ENCODE measurements at regions not wholly inside any gene's neighbourhood (a gene's known extent, or its start where the extent isn't known, plus 50 kb on each side); places are given as distances from the start of the nearest gene placed in this dataset.

GRCh38 chr18:27778925-27779324, 398.0 kb downstream of the CDH2 start:
- no peak for ATAC-seq
- intact Hi-C loops (cut with DNase I, micrococcal nuclease), result no loop called here
- no peak for DNase-seq

DNA sequence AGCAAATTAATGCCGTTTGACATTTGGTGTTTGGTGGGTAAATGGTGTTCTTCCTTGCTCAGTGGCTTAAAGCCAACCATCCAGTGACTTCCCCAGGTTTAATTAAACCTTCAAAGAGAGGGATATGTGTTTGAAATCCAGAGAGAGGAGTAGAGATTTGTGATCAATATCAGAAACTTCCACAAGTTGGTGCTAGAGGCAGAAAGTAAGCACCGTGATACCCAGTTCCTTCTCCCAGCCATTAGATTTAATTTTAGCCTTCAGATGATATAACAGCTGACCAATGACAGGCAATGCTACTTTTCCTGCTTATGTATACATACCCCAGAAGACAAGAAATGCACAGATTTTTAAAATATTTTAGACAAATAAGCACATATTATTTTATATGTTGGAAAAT, 398.5 kb downstream of the CDH2 start:
- DNase-seq (no peak), ATAC-seq (no peak)
- intact Hi-C loops (cut with DNase I, micrococcal nuclease), result no loop called here

DNA sequence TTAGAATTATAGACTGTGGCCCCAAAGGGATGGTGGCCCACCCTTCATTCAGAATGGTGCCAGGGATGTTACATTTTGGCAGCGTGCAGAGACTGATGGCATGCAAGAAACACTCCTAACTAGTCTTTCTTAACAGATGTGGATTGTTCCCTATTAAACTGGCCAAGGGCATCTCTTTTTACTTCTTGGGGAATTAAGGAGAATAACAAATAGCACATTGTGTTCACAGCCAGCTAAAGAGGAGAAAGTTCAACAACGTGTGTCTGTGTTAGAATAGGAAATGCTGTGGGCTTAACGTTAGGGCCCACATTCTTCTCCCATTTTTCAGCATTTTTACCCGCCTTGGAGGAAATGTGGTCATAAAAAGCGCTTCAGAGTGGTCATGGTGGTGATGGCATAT, 404.8 kb downstream of the CDH2 start:
- ATAC-seq, result no peak
- no peak for DNase-seq
- intact Hi-C loops (cut with DNase I, micrococcal nuclease), result no loop called here

DNA sequence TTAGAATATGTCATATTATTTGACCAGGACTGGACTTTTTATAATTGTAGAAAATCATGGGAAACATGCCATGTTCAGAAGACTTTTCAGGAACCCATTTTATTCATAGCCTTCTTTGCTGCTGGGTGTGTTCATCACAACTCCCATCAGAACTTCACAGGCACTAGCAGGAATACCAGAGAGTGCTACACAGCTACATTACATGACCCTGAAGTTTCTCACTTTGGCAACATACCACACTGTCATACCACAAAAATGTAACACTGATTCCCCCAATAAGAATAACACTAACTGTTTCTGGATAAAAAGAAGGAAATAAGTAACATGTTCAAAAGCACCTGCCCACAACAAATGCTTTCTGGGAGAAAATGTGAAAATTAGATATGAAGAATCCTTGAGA, 405.4 kb downstream of the CDH2 start:
- ATAC-seq, result no peak
- DNase-seq, result no peak
- intact Hi-C loops (cut with DNase I, micrococcal nuclease), result no loop called here

GRCh38 chr18:27769152-27769551, 407.8 kb downstream of the CDH2 start:
- DNase-seq (no peak), ATAC-seq (no peak)
- intact Hi-C loops (cut with DNase I, micrococcal nuclease), result no loop called here

GRCh38 chr18:27763936-27764335, 413.0 kb downstream of the CDH2 start:
- intact Hi-C loops (cut with DNase I, micrococcal nuclease), result no loop called here
- ATAC-seq, result no peak
- no peak for DNase-seq

GRCh38 chr18:27763341-27763740, 413.6 kb downstream of the CDH2 start:
- no peak for ATAC-seq
- no peak for DNase-seq
- intact Hi-C loops (cut with DNase I, micrococcal nuclease), result no loop called here

DNA sequence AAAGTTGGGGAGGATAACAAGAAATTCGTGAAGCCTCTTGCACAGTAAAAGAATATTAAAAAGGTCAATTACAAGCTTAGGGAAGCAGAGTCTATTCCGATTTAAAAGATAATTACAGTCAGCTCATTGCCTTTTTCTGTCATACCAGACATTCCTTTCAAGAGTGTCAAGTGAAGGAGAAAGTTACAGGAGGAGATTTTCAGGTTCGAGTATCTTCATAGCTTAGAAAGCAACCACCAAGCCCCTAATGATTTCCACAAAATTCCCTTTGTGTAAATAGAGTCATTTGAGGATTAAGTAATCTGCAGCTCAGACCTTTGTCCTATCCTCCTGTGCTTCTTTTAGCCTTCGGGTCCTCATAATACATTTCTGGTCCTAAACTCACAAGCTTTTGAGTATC, 414.9 kb downstream of the CDH2 start:
- ATAC-seq, result no peak
- intact Hi-C loops (cut with DNase I, micrococcal nuclease), result no loop called here
- DNase-seq, result no peak

DNA sequence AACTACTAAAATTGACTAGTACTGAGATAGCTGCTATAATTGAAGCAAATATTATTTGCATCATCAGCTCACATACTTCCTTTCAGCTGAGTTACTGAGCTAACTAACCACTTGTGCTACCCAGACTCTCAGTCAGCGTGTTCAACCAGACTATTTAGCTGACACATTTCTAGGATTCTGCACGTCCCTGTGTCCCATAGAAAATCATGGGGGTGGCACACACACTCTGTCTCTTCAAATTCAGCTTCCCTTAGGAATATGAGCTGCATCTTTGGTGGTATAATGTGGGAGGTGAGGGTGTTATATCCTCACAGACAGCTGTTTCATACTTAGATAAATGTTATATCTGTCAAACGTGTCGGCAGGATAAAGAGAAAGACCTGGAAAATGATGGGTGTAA, 424.0 kb downstream of the CDH2 start:
- intact Hi-C loops (cut with DNase I, micrococcal nuclease), result no loop called here
- DNase-seq, result no peak
- ATAC-seq, result no peak

DNA sequence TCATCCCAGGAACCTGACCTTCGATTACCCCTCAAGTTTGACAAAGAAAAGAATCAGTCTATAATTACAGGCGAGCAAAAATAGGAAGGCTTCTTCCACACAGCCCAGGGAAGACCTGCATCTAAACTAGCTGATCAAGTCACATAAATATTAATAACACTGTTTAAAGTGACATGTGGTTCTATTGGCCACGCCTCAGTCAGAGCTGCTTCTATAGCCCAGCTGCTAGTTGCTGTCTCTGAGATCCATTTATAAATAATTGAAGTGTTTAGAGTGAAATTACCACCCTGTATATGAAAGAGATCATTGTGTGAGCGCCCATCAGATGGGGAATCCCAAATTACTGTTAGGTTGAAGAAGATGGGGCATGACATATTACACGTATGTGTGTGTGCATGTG, 426.0 kb downstream of the CDH2 start:
- intact Hi-C loops (cut with DNase I, micrococcal nuclease), result no loop called here
- DNase-seq (no peak), ATAC-seq (no peak)

- DNase-seq, result no peak
- intact Hi-C loops (cut with DNase I, micrococcal nuclease), result no loop called here
- no peak for ATAC-seq
Observed at GRCh38 chr18:27750014-27750413, 426.9 kb downstream of the CDH2 start.

DNA sequence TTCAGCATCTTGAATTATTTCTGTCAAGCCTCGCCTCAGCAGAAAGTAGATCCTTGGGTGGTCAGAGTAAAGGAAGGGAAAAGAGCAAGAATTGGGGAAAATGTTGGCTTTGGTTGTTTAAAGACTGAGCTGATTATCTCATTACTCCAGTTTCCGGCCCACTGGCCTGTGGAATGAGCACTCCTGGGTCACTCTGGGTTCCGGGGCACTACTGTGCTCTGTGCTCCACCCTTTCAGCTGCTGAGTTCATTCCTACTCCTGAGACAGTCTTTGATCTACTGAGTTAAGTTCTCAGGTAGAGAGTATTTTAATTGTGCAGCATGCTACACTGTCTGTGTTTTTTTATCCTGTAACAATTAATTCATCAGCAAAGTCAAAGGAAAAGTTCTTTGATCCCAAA, 427.7 kb downstream of the CDH2 start:
- ATAC-seq, result no peak
- intact Hi-C loops (cut with DNase I, micrococcal nuclease), result no loop called here
- no peak for DNase-seq

DNA sequence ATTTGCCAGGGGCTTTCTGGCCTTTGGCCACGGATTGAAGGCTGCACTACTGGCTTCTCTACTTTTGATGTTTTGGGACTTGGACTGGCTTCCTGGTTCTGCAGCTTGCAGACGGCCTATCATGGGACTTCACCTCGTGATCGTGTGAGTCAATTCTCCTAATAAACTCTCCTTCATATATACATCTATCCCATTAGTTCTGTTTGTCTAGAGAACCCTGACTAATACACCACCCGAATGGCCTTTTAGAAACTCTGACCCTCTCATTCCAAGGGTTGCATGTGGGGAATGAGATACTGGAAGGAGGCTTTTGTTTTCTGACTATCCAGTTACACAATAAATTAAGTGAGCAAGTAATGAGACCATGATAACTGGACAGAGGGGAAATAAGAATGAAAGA, 430.7 kb downstream of the CDH2 start:
- intact Hi-C loops (cut with DNase I, micrococcal nuclease), result no loop called here
- no peak for ATAC-seq
- no peak for DNase-seq

- intact Hi-C loops (cut with DNase I, micrococcal nuclease), result no loop called here
Observed at GRCh38 chr18:27735117-27735516, 441.8 kb downstream of the CDH2 start.

GRCh38 chr18:27731211-27731610, 445.7 kb downstream of the CDH2 start:
- DNase-seq (no peak), ATAC-seq (no peak)
- intact Hi-C loops (cut with DNase I, micrococcal nuclease), result no loop called here

More at GRCh38 chr18:27735117-27735516, 441.8 kb downstream of the CDH2 start:
- ATAC-seq, result no peak
- no peak for DNase-seq

GRCh38 chr18:27728659-27729058, 448.3 kb downstream of the CDH2 start:
- ATAC-seq (no peak), DNase-seq (no peak)
- intact Hi-C loops (cut with DNase I, micrococcal nuclease), result no loop called here

DNA sequence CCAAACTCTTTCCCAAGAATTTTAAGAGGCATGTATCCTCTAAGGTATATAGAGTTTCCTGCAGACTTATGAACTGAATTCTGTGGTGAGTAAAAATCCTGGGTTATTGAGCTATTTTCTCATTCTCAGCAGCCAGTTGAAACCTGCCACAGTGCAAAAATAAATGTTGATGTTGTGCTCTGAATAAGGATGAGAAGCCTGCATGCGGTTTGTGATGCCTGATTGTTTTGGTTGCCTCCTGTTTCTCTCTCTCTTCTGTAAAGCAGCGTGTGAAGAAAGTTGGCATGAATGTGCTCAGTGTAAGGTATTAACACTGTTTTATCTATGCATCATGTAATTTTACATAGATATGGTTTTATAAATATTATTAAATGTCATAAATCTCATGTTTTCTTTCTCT, 452.6 kb downstream of the CDH2 start:
- intact Hi-C loops (cut with DNase I, micrococcal nuclease), result no loop called here

GRCh38 chr18:27723168-27723567, 453.8 kb downstream of the CDH2 start:
- intact Hi-C loops (cut with DNase I, micrococcal nuclease), result no loop called here
- ATAC-seq, result no peak
- DNase-seq, result no peak

More for the DNA sequence above, 452.6 kb downstream of the CDH2 start:
- ATAC-seq (no peak), DNase-seq (no peak)

DNA sequence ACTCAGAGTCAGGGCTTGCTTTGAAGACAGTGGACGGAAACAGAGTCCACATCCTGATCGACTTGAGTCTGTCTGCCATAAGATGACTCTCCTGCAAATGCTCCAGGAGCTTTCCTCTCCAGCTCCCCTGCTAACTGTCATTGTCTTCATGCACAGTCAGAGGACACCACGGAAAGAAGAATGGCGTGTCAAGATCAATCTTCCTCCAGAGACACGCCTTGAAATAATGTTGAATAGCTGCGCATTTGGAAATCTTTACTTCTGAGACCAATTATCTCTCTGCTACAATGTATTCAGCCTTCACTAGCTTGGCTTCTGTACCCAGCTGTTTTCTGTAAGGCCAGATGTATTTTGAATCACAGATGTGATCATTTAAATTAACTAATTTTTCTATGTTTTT, 457.2 kb downstream of the CDH2 start:
- no peak for DNase-seq
- intact Hi-C loops (cut with DNase I, micrococcal nuclease), result no loop called here
- ATAC-seq, result no peak

GRCh38 chr18:27717816-27718215, 459.1 kb downstream of the CDH2 start:
- DNase-seq (no peak), ATAC-seq (no peak)

DNA sequence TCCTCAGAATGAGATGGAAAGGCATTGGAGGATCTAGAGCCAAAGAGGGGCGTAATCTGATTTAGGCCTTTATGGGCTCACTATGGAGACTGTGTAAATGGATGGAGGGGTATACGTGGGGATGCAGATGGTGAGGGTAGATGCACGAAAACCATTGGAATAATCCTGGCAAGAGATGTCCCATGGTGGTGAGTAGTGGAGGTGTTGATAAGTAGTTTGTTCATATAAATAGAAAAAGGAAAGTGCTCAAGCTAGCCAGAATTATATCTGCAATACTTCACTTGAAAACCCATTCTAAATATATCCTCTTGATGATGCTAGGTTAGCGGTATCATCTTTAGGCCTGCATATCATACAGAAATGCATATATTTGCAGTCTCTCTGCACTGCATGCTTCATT, 459.7 kb downstream of the CDH2 start:
- ATAC-seq, result no peak
- intact Hi-C loops (cut with DNase I, micrococcal nuclease), result no loop called here

More at GRCh38 chr18:27717816-27718215, 459.1 kb downstream of the CDH2 start:
- intact Hi-C loops (cut with DNase I, micrococcal nuclease), result no loop called here

DNA sequence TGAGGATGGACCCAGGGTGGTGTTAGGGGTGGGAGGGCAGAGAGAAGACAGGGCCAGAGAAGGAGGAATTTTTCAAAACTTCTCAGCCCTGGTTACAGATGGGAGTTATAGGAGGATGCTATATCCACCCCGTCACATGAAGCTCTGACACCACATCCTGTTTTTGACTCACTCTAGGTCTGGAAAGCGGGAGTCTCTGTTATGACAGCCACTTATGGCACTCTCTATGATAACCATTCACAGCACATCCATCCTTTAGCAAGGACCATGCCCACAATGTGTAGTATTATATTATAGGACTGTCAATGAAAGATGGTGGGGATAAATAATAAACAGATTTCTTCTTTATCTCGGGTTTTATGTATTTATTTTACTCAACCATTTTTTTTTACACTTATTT, 461.2 kb downstream of the CDH2 start:
- DNase-seq, result no peak
- intact Hi-C loops (cut with DNase I, micrococcal nuclease), result no loop called here

More for the DNA sequence above, 459.7 kb downstream of the CDH2 start:
- no peak for DNase-seq

More for the DNA sequence above, 461.2 kb downstream of the CDH2 start:
- no peak for ATAC-seq

Measured in left colon (tissue), 2 donors.